SU-DHL-6 (cell line): ENCODE measurements at regions not wholly inside any gene's neighbourhood (a gene's known extent, or its start where the extent isn't known, plus 50 kb on each side); places are given as distances from the start of the nearest gene placed in this dataset.

Experiments used
- EZH2phosphoT487 ChIP-seq: fragments of 200-600 bp; sonication (generic), shearing (Covaris generic); conservative IDR thresholded peaks from 2 replicates; pipeline ENCODE4 v1.6.1; 2018; ENCODE audit warnings: mild to moderate bottlenecking, antibody characterized with exemption, low read length, moderate library complexity, mixed read lengths
- TF ChIP-seq, protein P1 (sequence below): fragments of 200-600 bp; sonication (generic); IDR thresholded peaks from one replicate; pipeline ENCODE4 v1.5.1; 2017; ENCODE audit warnings: antibody characterized with exemption, mild to moderate bottlenecking, low read length, moderate library complexity; ENCODE audit not compliant: insufficient read depth, poor library complexity, severe bottlenecking

- TF ChIP-seq, protein P1, sequence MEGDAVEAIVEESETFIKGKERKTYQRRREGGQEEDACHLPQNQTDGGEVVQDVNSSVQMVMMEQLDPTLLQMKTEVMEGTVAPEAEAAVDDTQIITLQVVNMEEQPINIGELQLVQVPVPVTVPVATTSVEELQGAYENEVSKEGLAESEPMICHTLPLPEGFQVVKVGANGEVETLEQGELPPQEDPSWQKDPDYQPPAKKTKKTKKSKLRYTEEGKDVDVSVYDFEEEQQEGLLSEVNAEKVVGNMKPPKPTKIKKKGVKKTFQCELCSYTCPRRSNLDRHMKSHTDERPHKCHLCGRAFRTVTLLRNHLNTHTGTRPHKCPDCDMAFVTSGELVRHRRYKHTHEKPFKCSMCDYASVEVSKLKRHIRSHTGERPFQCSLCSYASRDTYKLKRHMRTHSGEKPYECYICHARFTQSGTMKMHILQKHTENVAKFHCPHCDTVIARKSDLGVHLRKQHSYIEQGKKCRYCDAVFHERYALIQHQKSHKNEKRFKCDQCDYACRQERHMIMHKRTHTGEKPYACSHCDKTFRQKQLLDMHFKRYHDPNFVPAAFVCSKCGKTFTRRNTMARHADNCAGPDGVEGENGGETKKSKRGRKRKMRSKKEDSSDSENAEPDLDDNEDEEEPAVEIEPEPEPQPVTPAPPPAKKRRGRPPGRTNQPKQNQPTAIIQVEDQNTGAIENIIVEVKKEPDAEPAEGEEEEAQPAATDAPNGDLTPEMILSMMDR, result no peak
- TF ChIP-seq EZH2phosphoT487, result no peak
Measured at GRCh38 chr2:182565911-182566567, 139.2 kb upstream of the PDE1A start.
